GM21381 (cell line): ENCODE measurements at regions not wholly inside any gene's neighbourhood (a gene's known extent, or its start where the extent isn't known, plus 50 kb on each side); places are given as distances from the start of the nearest gene placed in this dataset.

Experiments used
- ATAC-seq: cut with Tn5 transposase; IDR thresholded peaks from one replicate; pipeline ENCODE4 v1.9.1; 2021; ENCODE audit warnings: mild to moderate bottlenecking, moderate library complexity; ENCODE audit not compliant: unreplicated experiment

DNA sequence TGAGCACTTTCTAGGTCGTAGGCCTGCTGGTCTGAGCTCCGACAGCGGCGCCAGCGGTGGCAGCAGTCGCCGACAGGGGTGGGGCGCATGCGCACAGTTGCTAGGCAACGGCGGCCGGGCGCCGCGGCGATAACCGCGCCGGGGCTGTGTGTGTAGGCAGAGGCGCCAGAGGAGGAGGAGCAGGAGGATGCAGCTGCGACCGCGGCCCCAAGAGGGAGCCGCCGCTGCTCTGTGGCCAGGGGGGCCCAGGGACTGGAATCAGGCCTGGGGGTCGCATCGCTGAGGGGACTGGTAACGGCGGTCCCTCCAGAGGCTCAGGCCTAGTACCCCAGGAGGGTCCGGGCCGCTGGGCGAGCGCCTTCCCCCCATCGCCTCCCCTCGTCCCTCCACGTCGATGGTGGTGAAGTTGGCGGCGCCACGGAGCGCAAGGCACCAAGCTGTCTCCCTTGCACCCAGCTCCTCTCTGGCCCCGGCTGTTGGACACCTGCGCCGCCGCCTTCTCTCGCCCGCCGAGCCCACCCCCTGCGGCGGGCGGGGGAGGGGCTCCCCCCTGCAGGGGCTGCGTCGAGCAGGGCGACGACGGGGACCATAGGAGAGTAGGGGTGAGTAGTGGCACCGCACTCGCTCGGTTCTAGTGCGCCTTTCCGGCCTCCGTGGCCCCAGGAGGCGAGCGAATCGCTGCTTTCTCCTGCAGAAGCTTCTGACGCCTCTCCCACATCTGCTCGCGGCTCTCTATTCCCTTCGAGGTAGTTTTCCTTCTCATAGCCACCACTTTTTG, 58.6 kb upstream of the ZC4H2 start, which contains the start of gene ZC3H12B:
Gene ZC3H12B (plus strand): TSS at position 159 of the 778 bp plus-strand sequence.
- peak; percentile 91 for ATAC-seq

DNA sequence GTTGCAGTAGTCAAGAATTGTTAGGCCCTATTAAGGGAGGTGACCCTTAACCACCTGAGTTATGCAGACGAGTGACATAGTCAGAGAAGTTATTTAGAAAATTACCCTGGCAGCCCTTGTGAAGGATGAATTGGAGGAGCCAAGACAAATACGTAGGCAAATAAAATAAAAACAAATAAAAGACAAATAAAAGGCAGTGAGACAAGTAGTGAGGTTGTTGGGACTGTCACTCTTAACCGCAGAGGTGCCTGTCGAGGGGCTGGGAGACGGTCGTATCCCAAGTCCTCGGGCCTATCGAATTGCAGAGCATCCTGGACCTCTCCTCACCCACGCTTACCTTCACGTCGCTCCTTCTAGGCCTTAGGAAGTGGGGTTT, 58.0 kb upstream of the ZC4H2 start:
- ATAC-seq, result no peak
